ENCODE measurements at regions not wholly inside any gene's neighbourhood (a gene's known extent, or its start where the extent isn't known, plus 50 kb on each side); places are given as distances from the start of the nearest gene placed in this dataset.

DNA sequence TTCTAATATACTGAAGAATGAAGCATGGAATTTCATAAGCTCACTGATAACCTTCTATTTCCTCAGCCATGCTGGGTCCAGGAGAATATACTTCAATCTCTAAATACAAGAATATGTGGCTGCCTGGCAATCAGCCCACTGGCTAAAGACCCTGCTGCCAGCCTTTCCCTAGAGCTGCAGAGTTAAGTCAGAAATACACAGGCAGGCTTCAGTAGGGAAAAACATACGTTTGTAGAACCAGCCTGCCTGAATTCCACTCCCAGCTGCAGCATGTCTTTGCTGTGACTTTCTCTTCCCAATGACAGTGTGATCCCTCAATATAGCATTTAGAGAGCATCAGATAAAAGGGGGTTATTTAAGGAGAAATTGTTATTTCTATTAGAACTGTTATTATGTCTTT, 289.1 kb downstream of the PCDH19 start:
- Histone ChIP-seq H3K4me3 (no peak overlapping the region), H3K36me3 (no peaks in the 10 kb centered on the region), H3K4me2 (no peak overlapping the region), H3K27me3 (peaks cover 88 to 100% (median 98%) of the 10 kb centered on the region in 11 experiments), H3K4me1 (no peaks in the 10 kb centered on the region), H3K9me3 (replicated peaks in 1 of 11) (peaks cover 0 to 12% (median 0%) of the 10 kb centered on the region in 11 experiments; a peak in 5 of 22 replicates), H3K9ac (no peak overlapping the region), H4K20me1 (no peaks in the 10 kb centered on the region), H3K27ac (no peak overlapping the region)
- TF ChIP-seq Cebpa-rat (IDR thresholded peaks at IDR 0.05), result no peak

DNA sequence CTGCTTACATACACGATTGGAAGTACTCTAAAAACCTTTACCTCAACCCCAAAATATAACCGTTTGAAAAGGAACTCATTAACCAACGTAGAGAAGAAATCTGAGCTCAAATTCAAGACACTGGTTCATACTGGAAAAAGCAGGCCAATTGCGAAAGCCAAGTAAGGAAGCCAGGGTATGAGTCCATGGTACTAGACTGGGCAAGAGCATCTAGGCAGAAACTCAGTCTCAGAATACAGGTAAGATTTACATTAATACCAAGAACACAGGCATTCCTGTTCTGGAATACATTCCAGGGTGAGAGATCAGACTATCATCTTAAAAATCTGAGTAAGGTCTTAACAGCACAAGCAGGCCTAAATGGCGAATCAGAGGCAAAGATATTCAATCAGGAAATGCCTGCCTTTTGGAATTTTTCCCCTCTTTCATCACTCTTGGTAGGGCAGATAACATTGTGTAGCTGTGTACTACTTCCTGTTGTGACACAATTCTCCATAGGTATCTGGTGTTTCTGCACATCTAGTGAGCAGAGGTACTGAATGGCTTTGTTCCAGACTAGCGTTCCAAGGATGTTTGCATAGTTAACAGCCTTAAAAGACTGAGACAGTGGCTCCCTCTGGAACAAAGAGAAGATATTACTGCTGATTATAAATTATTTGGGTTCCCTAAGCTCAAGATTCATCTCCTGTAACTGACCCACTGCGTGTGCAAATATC, 311.3 kb downstream of the PCDH19 start:
- Histone ChIP-seq H3K27ac (no peak overlapping the region), H3K4me1 (no peaks in the 10 kb centered on the region), H3K9me3 (replicated peaks in 1 of 11) (peaks cover 0 to 7% (median 4%) of the 10 kb centered on the region in 11 experiments; a peak in 9 of 22 replicates), H3K4me3 (no peak overlapping the region), H4K20me1 (no peaks in the 10 kb centered on the region), H3K4me2 (no peak overlapping the region), H3K27me3 (peaks cover 37 to 100% (median 87%) of the 10 kb centered on the region in 11 experiments; a peak in 21 of 22 replicates), H3K36me3 (no peaks in the 10 kb centered on the region), H3K9ac (no peak overlapping the region)
- no peak for TF ChIP-seq Cebpa-rat (IDR thresholded peaks at IDR 0.05)

DNA sequence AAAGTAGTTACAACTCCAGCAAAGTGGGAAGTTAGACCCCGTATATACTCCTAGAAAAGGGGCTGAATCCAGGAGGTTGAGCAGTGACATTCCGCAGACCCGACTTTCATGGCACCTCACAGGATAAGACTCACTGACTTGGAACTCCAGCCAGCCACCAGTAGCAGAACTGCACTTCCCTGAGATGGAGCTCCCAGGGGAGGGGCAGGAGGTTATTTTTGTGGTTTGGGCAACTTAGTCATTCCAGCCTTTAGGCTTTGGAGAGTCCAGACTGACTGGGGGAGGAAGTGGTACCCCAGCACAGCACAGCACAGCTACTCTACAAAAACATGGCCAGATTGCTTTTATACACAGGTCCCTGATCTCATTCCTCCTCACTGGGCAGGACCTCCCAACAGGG, 319.1 kb downstream of the PCDH19 start:
- TF ChIP-seq Cebpa-rat (IDR thresholded peaks at IDR 0.05), result no peak
- H3K9ac ChIP-seq, result no peak overlapping the region

DNA sequence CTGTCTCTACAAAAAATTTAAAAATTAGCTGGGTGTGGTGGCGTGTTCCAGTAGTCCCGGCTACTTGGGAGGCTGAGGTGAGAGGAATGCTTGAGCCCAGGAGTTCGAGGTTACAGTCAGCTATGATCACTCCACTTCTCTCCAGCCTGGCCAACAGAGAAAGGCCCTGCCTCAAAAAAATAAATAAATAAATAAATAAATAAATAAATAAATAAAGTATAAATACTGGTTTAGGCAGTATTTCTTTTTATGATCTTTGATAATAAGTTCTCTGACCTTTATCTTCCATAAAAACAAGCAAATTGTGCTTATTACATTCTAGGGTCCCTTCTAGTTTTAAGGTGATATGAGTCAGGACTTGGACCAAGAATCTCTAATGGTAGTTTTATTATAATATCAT, 320.3 kb downstream of the PCDH19 start:
- H4K20me1 ChIP-seq, result no peaks in the 10 kb centered on the region
- H3K27ac ChIP-seq, result no peak overlapping the region
- H3K4me3 ChIP-seq, result no peak overlapping the region
- H3K9ac ChIP-seq, result no peak overlapping the region
- H3K4me2 ChIP-seq, result no peak overlapping the region
- peaks cover 0 to 24% (median 7%) of the 10 kb centered on the region in 11 experiments; a peak in 14 of 22 replicates for H3K9me3 ChIP-seq (replicated peaks in 1 of 11)
- TF ChIP-seq Cebpa-rat (IDR thresholded peaks at IDR 0.05), result no peak
- H3K27me3 ChIP-seq, result peaks cover 35 to 86% (median 75%) of the 10 kb centered on the region in 11 experiments
- H3K36me3 ChIP-seq, result no peaks in the 10 kb centered on the region
- H3K4me1 ChIP-seq, result peaks cover 0 to 6% (median 0%) of the 10 kb centered on the region in 10 experiments; a peak in 2 of 20 replicates

More for the DNA sequence above, 319.1 kb downstream of the PCDH19 start:
- H3K27ac ChIP-seq, result no peak overlapping the region
- H3K36me3 ChIP-seq, result no peaks in the 10 kb centered on the region
- peaks cover 0 to 24% (median 7%) of the 10 kb centered on the region in 11 experiments; a peak in 14 of 22 replicates for H3K9me3 ChIP-seq (replicated peaks in 1 of 11)
- 0 out of 22 replicates have a peak overlapping the region, but pooled peaks of 1 of the 11 experiments have one; percentile 3 for H3K4me2 ChIP-seq
- H4K20me1 ChIP-seq, result no peaks in the 10 kb centered on the region
- H3K27me3 ChIP-seq, result peaks cover 34 to 85% (median 77%) of the 10 kb centered on the region in 11 experiments
- H3K4me3 ChIP-seq, result no peak overlapping the region
- peaks cover 0 to 6% (median 0%) of the 10 kb centered on the region in 10 experiments; a peak in 2 of 20 replicates for H3K4me1 ChIP-seq

DNA sequence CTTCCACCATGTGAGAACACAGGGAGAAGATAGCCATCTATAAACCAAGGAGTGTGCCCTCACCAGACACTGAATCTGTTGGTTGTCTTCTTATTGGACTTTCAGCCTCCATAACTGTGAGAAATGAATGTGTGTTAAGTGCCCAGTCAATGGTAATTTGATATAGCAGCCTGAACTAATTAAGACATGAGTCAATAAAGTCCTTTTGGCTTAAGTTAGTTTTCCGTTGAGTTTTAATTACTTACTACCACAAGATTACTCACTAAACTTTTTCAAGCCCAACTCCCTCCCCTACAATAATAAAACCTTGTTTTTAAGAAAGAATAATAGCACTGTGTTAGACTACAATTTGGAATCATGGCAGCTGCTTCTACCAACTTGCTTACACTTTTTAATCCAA, 324.2 kb downstream of the PCDH19 start:
- H3K27ac ChIP-seq, result no peak overlapping the region
- peaks cover 0 to 2% (median 0%) of the 10 kb centered on the region in 10 experiments; a peak in 1 of 20 replicates for H3K4me1 ChIP-seq
- H3K9ac ChIP-seq, result no peak overlapping the region
- TF ChIP-seq Cebpa-rat (IDR thresholded peaks at IDR 0.05), result no peak
- H3K36me3 ChIP-seq, result no peaks in the 10 kb centered on the region
- H3K4me3 ChIP-seq, result no peak overlapping the region
- no peaks in the 10 kb centered on the region; a peak in 1 of 22 replicates for H3K9me3 ChIP-seq (replicated peaks in 1 of 11)
- H4K20me1 ChIP-seq, result no peaks in the 10 kb centered on the region; a peak in 1 of 22 replicates
- H3K27me3 ChIP-seq, result peaks cover 53 to 86% (median 76%) of the 10 kb centered on the region in 11 experiments
- no peak overlapping the region for H3K4me2 ChIP-seq

DNA sequence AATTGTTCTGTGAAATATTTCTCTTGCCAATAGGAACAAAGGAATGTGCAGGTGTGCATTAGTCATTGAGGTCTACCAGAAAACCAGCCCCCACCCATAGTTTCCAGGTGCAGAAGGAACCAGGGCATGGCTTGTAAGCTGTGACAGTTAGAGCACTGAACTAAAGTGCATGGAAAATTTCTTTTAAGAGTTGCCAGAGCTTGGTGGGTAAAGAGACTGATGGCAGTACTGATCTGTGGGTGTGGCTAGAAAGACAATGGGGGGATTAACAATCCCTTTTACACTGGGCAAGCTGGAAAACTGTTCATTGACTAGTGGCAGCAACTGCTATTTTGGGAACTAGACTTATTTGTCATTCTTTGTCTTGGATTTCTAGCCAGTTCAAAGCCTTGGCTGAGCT, 326.9 kb downstream of the PCDH19 start:
- Histone ChIP-seq H3K27me3 (peaks cover 71 to 95% (median 90%) of the 10 kb centered on the region in 11 experiments), H3K4me3 (no peak overlapping the region), H3K36me3 (no peaks in the 10 kb centered on the region), H3K27ac (no peak overlapping the region), H3K9ac (no peak overlapping the region), H4K20me1 (no peaks in the 10 kb centered on the region; a peak in 1 of 22 replicates), H3K4me2 (no peak overlapping the region), H3K9me3 (replicated peaks in 1 of 11) (no peaks in the 10 kb centered on the region; a peak in 1 of 22 replicates), H3K4me1 (no peaks in the 10 kb centered on the region)
- no peak for TF ChIP-seq Cebpa-rat (IDR thresholded peaks at IDR 0.05)

DNA sequence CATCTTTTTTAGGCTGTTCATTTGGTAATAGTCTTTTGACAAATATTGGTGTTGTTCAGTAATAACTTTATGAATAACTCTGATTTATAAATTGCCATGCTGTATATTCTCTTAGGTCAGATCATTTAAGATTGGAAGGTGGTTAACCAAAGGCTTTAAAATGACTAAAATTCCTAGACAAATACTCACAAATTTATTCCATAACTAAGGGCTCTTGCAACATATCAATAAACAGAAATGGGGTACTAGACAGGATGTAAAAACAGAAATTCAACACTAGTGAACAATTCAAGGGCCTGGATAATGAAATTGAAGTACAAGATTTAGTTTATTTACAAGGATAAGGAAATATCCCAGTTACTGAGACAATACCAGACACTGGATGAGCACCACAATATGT, 328.6 kb downstream of the PCDH19 start:
- H3K4me1 ChIP-seq, result no peaks in the 10 kb centered on the region
- no peak overlapping the region for H3K4me3 ChIP-seq
- no peaks in the 10 kb centered on the region; a peak in 1 of 22 replicates for H4K20me1 ChIP-seq
- H3K36me3 ChIP-seq, result no peaks in the 10 kb centered on the region
- no peak overlapping the region for H3K27ac ChIP-seq
- H3K9ac ChIP-seq, result no peak overlapping the region
- no peak for TF ChIP-seq Cebpa-rat (IDR thresholded peaks at IDR 0.05)
- H3K4me2 ChIP-seq, result no peak overlapping the region
- H3K27me3 ChIP-seq, result peaks cover 76 to 92% (median 86%) of the 10 kb centered on the region in 11 experiments
- H3K9me3 ChIP-seq (replicated peaks in 1 of 11), result no peaks in the 10 kb centered on the region; a peak in 1 of 22 replicates

DNA sequence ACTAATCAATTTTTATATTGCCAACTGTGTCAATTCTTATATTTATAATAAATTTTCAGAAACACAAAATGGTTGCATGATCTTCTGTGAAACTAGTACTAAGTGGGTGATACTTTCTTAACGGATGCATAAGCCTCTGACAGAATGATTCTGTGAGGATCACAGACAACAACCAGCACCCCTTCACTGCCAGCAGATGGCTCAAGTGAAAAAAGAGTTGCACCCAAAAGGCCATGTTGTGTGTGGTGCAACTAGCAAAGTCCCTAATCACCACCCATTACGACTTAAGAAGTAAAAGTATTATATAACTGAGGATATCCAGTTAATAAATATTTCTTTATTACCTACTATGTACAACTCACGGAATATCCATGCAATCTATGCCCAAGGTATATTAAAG, 334.0 kb downstream of the PCDH19 start:
- no peaks in the 10 kb centered on the region for H3K36me3 ChIP-seq
- no peak overlapping the region for H3K27ac ChIP-seq
- TF ChIP-seq Cebpa-rat (IDR thresholded peaks at IDR 0.05), result no peak
- H3K4me2 ChIP-seq, result no peak overlapping the region
- no peaks in the 10 kb centered on the region for H3K4me1 ChIP-seq
- peaks cover 45 to 89% (median 74%) of the 10 kb centered on the region in 11 experiments for H3K27me3 ChIP-seq
- 0 out of 22 replicates have a peak, but pooled peaks cover 0 to 3% (median 0%) of the 10 kb centered on the region in 11 experiments for H4K20me1 ChIP-seq
- H3K4me3 ChIP-seq, result no peak overlapping the region
- no peaks in the 10 kb centered on the region for H3K9me3 ChIP-seq (replicated peaks in 1 of 11)
- H3K9ac ChIP-seq, result no peak overlapping the region

DNA sequence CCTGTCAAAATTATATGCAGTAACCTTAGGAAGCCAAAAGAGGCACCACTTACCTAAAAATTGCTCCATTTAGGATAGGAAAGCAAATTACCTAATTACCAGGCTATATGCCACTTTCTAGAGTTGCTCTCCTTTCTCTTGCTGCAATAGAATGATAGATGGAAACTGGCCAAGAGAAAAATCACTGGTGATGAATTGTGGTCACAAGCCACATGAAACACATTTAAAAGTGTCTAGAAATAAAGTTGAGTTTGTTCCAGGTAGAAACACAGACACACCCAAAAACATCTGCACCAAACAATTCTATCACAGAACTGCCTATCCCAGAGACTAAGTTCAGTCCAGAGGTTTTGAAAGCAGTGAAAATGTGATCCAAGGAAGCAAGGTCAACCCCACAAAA, 337.7 kb downstream of the PCDH19 start:
- Histone ChIP-seq H3K27ac (no peak overlapping the region), H3K4me2 (no peak overlapping the region), H3K4me1 (no peaks in the 10 kb centered on the region), H4K20me1 (0 out of 22 replicates have a peak, but pooled peaks cover 0 to 3% (median 0%) of the 10 kb centered on the region in 11 experiments), H3K4me3 (no peak overlapping the region), H3K9me3 (replicated peaks in 1 of 11) (no peaks in the 10 kb centered on the region), H3K27me3 (peaks cover 18 to 89% (median 72%) of the 10 kb centered on the region in 11 experiments), H3K9ac (no peak overlapping the region), H3K36me3 (no peaks in the 10 kb centered on the region)
- no peak for TF ChIP-seq Cebpa-rat (IDR thresholded peaks at IDR 0.05)

Measured in BLaER1 treated with 17β-estradiol and CSF1 and Interleukin-3, amounts not matched to agents 10 nM and 100 nM (cell line).